ENCODE measurements at regions not wholly inside any gene's neighbourhood (a gene's known extent, or its start where the extent isn't known, plus 50 kb on each side); places are given as distances from the start of the nearest gene placed in this dataset.

- TF ChIP-seq CTCF (IDR thresholded peaks at IDR 0.05) (no peak), EP300 (IDR thresholded peaks at IDR 0.05) (no peak)
Measured at GRCh38 chr1:30609336-30609998, 113.9 kb downstream of the MATN1 start.
